GM10266 (cell line): ENCODE measurements at regions not wholly inside any gene's neighbourhood (a gene's known extent, or its start where the extent isn't known, plus 50 kb on each side); places are given as distances from the start of the nearest gene placed in this dataset.

ENCODE experiments used
- DNase-seq: peaks from one replicate; pipeline ENCODE4 v3.0.0; 2012; ENCODE audit errors: extremely low spot score
- TF ChIP-seq, protein P1 (sequence below): IDR thresholded peaks from 2 replicates; pipeline ENCODE4 v1.5.1; 2012; ENCODE audit warnings: mild to moderate bottlenecking, low read depth; ENCODE audit not compliant: control insufficient read depth, insufficient read depth; ENCODE audit errors: missing control alignments

DNA sequence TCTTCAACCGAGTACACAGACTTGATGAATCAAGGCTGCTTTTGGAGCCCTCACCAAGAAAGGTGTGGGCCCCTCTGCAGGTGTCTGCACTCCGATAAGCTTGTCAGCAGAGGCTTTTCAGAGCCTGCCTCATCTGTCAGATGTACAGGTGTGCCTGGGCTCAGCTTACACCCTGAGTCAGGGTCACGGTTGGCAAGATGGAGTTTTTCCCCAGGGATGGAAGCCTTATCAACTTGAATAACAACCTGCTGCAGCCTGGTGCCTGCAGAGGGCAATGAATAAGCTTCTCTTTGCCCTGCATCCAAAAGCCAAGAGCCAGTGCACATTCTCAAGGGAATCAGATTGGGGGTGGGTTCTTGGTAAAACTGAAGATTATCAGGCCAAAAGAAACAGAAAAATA, 427.1 kb downstream of the CD83 start:
- TF ChIP-seq, protein P1, sequence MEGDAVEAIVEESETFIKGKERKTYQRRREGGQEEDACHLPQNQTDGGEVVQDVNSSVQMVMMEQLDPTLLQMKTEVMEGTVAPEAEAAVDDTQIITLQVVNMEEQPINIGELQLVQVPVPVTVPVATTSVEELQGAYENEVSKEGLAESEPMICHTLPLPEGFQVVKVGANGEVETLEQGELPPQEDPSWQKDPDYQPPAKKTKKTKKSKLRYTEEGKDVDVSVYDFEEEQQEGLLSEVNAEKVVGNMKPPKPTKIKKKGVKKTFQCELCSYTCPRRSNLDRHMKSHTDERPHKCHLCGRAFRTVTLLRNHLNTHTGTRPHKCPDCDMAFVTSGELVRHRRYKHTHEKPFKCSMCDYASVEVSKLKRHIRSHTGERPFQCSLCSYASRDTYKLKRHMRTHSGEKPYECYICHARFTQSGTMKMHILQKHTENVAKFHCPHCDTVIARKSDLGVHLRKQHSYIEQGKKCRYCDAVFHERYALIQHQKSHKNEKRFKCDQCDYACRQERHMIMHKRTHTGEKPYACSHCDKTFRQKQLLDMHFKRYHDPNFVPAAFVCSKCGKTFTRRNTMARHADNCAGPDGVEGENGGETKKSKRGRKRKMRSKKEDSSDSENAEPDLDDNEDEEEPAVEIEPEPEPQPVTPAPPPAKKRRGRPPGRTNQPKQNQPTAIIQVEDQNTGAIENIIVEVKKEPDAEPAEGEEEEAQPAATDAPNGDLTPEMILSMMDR: no peak
- DNase-seq: no peak

DNA sequence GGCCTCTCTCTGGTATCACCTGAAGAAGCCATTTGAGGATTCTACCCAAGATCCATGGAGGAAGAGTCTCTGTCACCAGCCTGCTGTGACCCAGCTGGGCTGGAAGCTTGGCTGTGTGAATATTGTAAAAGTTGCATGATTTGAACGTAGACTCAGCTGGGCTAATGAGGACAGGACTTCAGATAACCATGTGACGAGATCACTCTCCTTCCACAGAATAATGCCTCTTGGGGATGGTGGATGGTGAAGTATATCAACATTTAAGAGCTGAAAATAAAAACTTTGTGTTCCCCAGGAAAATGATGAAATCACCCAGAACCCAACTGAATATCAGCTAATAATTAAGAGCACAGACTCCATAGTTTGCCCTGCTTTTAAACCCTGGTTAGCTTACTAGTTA, 427.9 kb downstream of the CD83 start:
- TF ChIP-seq, protein P1: no peak
- no peak for DNase-seq

DNA sequence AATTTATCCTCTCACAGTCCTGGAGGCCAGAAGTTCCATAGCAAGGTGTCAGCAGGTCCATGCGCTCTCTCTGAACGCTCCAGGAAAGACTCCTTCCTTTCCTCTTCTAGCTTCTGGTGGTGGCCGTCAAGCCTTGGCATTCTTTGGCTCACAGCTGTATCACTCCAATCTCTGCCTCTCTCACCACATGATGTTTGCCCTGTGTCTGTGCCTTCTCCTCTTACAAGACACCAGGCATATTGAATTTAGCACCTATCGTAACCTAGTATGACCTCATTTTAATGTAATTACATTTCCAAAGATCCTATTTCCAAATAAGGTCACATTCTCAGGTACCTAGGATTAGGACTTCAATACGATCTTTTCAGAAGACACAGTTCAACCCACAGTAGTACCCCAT, 428.5 kb downstream of the CD83 start:
- TF ChIP-seq, protein P1: no peak
- DNase-seq: no peak

DNA sequence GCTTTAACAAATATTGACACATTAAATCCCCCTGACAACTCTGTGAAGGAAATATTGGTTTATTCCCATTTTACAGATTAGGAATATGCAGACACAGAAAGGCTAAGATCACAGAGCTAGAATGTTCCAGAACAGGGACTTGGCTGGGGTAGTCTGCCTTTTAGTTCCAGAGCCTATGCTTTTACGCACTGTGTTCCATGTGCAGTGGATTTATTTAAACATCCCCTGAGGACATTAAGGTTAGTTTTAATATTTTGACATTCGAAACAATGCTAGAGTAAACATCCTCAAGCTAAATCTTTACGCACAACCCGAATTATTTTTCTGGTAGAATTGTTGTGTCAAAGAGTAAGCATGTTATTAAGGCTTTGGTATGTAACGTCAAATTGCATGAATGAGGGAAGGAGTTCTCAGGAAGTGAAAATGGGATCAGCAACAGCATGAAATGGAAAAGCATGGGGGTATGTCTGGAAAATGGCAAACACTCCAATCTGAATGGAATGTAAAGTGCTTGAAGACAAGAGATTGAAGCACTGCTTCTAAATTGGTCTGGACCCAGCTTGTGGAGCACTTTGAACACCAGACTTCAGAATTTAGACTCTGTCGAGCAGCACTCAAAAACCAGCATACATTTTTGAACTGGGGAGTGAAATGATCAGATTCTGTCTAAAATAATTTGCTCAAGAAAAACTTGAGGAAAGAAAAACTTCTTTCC, 429.9 kb downstream of the CD83 start:
- no peak for DNase-seq
- TF ChIP-seq, protein P1: no peak

DNA sequence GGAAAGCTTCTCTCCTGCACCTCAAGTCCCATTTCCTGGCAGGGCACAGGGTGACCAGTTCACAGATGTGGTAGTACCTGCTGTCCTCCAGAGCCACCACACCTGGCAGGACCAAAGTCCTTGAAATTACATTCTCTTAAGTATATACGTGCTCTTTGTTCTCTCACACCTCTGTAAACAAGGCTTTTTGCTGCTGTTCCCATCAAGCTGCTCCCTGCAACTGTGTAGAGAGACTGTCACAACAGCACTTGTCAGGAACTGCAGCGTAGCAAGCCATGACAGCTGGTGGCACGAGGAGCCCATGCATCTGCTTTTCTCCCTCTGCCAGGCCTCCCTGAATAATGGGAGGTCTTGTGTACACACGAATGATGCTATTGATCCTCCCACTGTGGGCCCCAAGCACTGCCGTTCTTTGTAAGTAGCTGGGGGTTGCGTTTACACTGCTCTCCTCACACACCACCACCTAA, 431.8 kb downstream of the CD83 start:
- DNase-seq: no peak
- TF ChIP-seq, protein P1: no peak

DNA sequence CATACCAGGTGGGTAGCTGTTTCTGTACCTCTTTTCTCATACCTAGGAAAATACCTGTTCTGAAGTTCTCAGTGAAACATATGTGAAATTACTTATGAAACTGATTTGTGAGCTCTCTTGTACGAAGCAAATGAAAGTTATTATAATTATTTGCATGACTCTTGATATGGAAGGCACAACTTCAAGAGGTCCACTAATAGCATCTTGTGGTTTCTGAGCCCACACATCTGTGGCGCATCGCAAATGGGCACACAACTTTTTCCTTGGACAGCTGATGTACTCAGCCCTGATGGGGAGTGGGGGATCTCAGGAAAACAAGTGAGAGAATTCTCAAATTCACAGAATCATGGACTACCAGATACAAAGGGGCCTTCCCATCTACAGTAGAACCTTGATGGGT, 432.3 kb downstream of the CD83 start:
- TF ChIP-seq, protein P1: no peak
- DNase-seq: no peak

DNA sequence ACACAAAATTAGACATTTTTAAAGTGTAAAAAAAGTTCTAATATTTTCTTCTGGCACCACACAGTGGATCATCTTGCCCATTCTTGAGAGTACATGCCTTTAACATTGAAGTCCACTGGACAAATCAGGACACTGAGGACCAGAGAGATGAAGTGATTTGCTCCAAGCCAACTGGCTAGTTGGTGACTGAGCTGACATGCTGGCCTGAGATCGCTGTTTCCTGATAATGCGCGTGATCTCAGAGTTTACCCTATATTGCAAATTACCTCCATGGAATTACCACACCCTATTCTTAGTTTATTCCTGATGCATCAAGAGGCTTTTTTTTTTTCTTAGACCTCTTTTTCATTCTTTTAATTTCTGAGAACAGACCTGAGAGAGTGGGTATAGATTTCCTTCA, 432.8 kb downstream of the CD83 start:
- TF ChIP-seq, protein P1: no peak
- no peak for DNase-seq
